ENCODE measurements at regions not wholly inside any gene's neighbourhood (a gene's known extent, or its start where the extent isn't known, plus 50 kb on each side); places are given as distances from the start of the nearest gene placed in this dataset.
A peak's percentile ranks its signal among the peaks of the same experiment; 100 is the strongest.

- peaks cover 0 to 20% (median 7%) of the 10 kb centered on the region in 4 donors for H3K9me3 ChIP-seq
- H3K27me3 ChIP-seq, result no peaks in the 10 kb centered on the region
- no peak overlapping the region for H3K27ac ChIP-seq
- no peak for DNase-seq
- intact Hi-C loops (cut with DNase I; ENCODE audit: low total_unique reads), result no loop called here
- TF ChIP-seq EP300 (IDR thresholded peaks at IDR 0.05) (no peak), CTCF (IDR thresholded peaks at IDR 0.05) (no peak), POLR2A (IDR thresholded peaks at IDR 0.05) (no peak)
- H3K4me3 ChIP-seq, result no peak overlapping the region
- no peaks in the 10 kb centered on the region for H3K36me3 ChIP-seq
- peaks cover 0 to 11% (median 0%) of the 10 kb centered on the region in 4 donors for H3K4me1 ChIP-seq
Measured at GRCh38 chr14:51789596-51789995, 70.8 kb upstream of the GNG2 start.

- Histone ChIP-seq H3K27ac (peak overlapping the region in 2 of 5 donors; percentile 4 to 24), H3K4me1 (peaks cover 0 to 11% (median 0%) of the 10 kb centered on the region in 4 donors), H3K4me3 (no peak overlapping the region), H3K27me3 (no peaks in the 10 kb centered on the region), H3K36me3 (no peaks in the 10 kb centered on the region), H3K9me3 (no peaks in the 10 kb centered on the region)
- no peak for TF ChIP-seq POLR2A (IDR thresholded peaks at IDR 0.05)
- TF ChIP-seq POLR2AphosphoS5 (IDR thresholded peaks at IDR 0.05), result peak in 1 of 3 donors; percentile 43
- WGBS, 5 donors, result 37 to 64% (median 50%) methylated on average over 2 of the region's 2 CpGs
- peak in 1 of 2 donors; percentile 62 for DNase-seq
- intact Hi-C loops (cut with DNase I; ENCODE audit: low total_unique reads), result no loop called here
Measured at GRCh38 chr14:51792809-51793208, 67.6 kb upstream of the GNG2 start.

GRCh38 chr14:51805541-51805940 is 54.9 kb upstream of the GNG2 start:
- no peak overlapping the region for H3K27ac ChIP-seq
- 62 to 84% (median 76%) methylated on average over 2 of the region's 2 CpGs for WGBS, 5 donors

GRCh38 chr14:51806026-51807023 is 54.1 kb upstream of the GNG2 start:
- Histone ChIP-seq H3K9me3 (peaks cover 0 to 7% (median 1%) of the 10 kb centered on the region in 4 donors), H3K4me3 (no peak overlapping the region), H3K27me3 (no peaks in the 10 kb centered on the region), H3K4me1 (peaks cover 0 to 8% (median 3%) of the 10 kb centered on the region in 4 donors), H3K27ac (no peak overlapping the region), H3K36me3 (no peaks in the 10 kb centered on the region)
- peak in 1 of 2 donors; percentile 66 for DNase-seq
- TF ChIP-seq EP300 (IDR thresholded peaks at IDR 0.05), result no peak
- TF ChIP-seq POLR2AphosphoS5 (IDR thresholded peaks at IDR 0.05), result no peak
- TF ChIP-seq CTCF (IDR thresholded peaks at IDR 0.05), result no peak
- TF ChIP-seq POLR2A (IDR thresholded peaks at IDR 0.05), result no peak
- 63 to 73% (median 69%) methylated on average over 6 of the region's 6 CpGs for WGBS, 5 donors
- intact Hi-C loops (cut with DNase I; ENCODE audit: low total_unique reads), result no loop called here

More at GRCh38 chr14:51805541-51805940, 54.9 kb upstream of the GNG2 start:
- Histone ChIP-seq H3K4me3 (no peak overlapping the region), H3K36me3 (no peaks in the 10 kb centered on the region), H3K9me3 (peaks cover 0 to 7% (median 1%) of the 10 kb centered on the region in 4 donors), H3K27me3 (no peaks in the 10 kb centered on the region), H3K4me1 (peaks cover 0 to 8% (median 3%) of the 10 kb centered on the region in 4 donors)
- TF ChIP-seq POLR2A (IDR thresholded peaks at IDR 0.05) (no peak), EP300 (IDR thresholded peaks at IDR 0.05) (no peak), CTCF (IDR thresholded peaks at IDR 0.05) (no peak), POLR2AphosphoS5 (IDR thresholded peaks at IDR 0.05) (no peak)
- DNase-seq, result no peak
- intact Hi-C loops (cut with DNase I; ENCODE audit: low total_unique reads), result no loop called here
